HEK293 (cell line): ENCODE measurements at regions not wholly inside any gene's neighbourhood (a gene's known extent, or its start where the extent isn't known, plus 50 kb on each side); places are given as distances from the start of the nearest gene placed in this dataset.

ENCODE experiments used
- CTCF ChIP-seq: fragments of 450-650 bp; formaldehyde crosslinking; IDR thresholded peaks from 2 replicates; pipeline ENCODE4 v1.5.1; 2016; ENCODE audit warnings: missing biosample characterization, missing genetic modification characterization
- MYNN ChIP-seq: fragments of 450-650 bp; formaldehyde crosslinking; IDR thresholded peaks from 2 replicates; pipeline ENCODE4 v1.5.1; 2016; ENCODE audit warnings: missing biosample characterization, missing genetic modification characterization, borderline replicate concordance
- SETDB1 ChIP-seq: IDR thresholded peaks from one replicate; pipeline ENCODE4 v1.6.1; 2017; ENCODE audit warnings: mild to moderate bottlenecking, low read length, moderate library complexity, mixed read lengths; ENCODE audit not compliant: insufficient read length
- TRIM28 ChIP-seq: IDR thresholded peaks from 2 replicates; pipeline ENCODE4 v1.6.1; 2011; ENCODE audit warnings: low read length, control low read depth, borderline replicate concordance
- ZBTB11 ChIP-seq: fragments of 450-650 bp; formaldehyde crosslinking; conservative IDR thresholded peaks from 2 replicates; pipeline ENCODE4 v1.5.1; 2016; ENCODE audit warnings: low read depth, missing biosample characterization, missing genetic modification characterization
- ZNF362 ChIP-seq: fragments of 450-650 bp; formaldehyde crosslinking; IDR thresholded peaks from 2 replicates; pipeline ENCODE4 v1.5.1; 2016; ENCODE audit warnings: missing biosample characterization, missing genetic modification characterization
- ZNF48 ChIP-seq: fragments of 450-650 bp; formaldehyde crosslinking; IDR thresholded peaks from 2 replicates; pipeline ENCODE4 v1.5.1; 2016; ENCODE audit warnings: missing biosample characterization, missing genetic modification characterization
- ZNF747 ChIP-seq: fragments of 450-650 bp; formaldehyde crosslinking; IDR thresholded peaks from 2 replicates; pipeline ENCODE4 v1.5.1; 2016; ENCODE audit warnings: missing biosample characterization, missing genetic modification characterization
- ZNF768 ChIP-seq: fragments of 450-650 bp; formaldehyde crosslinking; IDR thresholded peaks from 2 replicates; pipeline ENCODE4 v1.5.1; 2018; ENCODE audit warnings: missing biosample characterization, mild to moderate bottlenecking, missing genetic modification characterization
- TF ChIP-seq, protein P1 (sequence below): fragments of 450-650 bp; formaldehyde crosslinking; IDR thresholded peaks from 2 replicates; pipeline ENCODE4 v1.5.1; 2016; ENCODE audit warnings: missing biosample characterization, missing genetic modification characterization

DNA sequence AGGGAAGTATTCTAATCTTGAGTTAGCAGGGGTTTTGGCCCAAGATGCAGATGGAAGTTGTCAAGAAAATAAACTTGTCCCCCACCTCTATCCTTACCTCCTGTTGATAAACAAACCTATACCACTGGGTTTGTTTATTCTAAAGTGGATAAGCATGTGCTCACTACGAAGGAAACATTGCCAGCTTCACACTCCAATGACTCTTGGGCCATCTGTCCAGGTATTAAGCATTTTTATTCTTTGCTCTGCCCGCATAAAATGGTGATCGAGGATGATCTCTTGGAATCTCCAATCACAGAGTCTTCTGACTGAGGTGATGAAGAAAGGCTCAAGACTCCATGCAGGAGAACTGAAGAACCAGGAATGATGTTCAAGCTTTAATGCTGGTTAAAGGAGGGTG lies 1908.4 kb upstream of the PIK3C3 start:
- TF ChIP-seq SETDB1 (no peak), ZNF747 (tag by site-specific recombination) (no peak), TRIM28 (no peak), CTCF (tag by site-specific recombination) (no peak), ZBTB11 (tag by site-specific recombination) (no peak), ZNF768 (tag by site-specific recombination) (no peak), ZNF362 (tag by site-specific recombination) (no peak), ZNF48 (tag by site-specific recombination) (no peak), MYNN (no peak)
- TF ChIP-seq, protein P1, sequence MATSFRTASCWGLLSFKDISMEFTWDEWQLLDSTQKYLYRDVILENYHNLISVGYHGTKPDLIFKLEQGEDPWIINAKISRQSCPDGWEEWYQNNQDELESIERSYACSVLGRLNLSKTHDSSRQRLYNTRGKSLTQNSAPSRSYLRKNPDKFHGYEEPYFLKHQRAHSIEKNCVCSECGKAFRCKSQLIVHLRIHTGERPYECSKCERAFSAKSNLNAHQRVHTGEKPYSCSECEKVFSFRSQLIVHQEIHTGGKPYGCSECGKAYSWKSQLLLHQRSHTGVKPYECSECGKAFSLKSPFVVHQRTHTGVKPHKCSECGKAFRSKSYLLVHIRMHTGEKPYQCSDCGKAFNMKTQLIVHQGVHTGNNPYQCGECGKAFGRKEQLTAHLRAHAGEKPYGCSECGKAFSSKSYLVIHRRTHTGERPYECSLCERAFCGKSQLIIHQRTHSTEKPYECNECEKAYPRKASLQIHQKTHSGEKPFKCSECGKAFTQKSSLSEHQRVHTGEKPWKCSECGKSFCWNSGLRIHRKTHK = no peak
